Fibroblast of pulmonary artery (primary cell): ENCODE measurements at regions not wholly inside any gene's neighbourhood (a gene's known extent, or its start where the extent isn't known, plus 50 kb on each side); places are given as distances from the start of the nearest gene placed in this dataset.
"Not testable (repeated sequence)": the region's sequence is repeated elsewhere in the genome, so short reads cannot be mapped to it uniquely, and the experiment has no call there.

Experiments
- DNase-seq: peaks from one replicate; pipeline ENCODE4 v3.0.0-alpha.2; 2010; ENCODE audit warnings: low read depth
- H3K4me3 ChIP-seq: replicated peaks from 2 replicates; pipeline ENCODE4 v1.5.1; 2011; ENCODE audit warnings: low read depth, mild to moderate bottlenecking, control low read depth, low read length, moderate library complexity
- TF ChIP-seq, protein P1 (sequence below): IDR thresholded peaks from 2 replicates; pipeline ENCODE4 v1.5.1; 2011; ENCODE audit warnings: mild to moderate bottlenecking, control low read depth, low read length, inconsistent platforms; ENCODE audit errors: missing control alignments

DNA sequence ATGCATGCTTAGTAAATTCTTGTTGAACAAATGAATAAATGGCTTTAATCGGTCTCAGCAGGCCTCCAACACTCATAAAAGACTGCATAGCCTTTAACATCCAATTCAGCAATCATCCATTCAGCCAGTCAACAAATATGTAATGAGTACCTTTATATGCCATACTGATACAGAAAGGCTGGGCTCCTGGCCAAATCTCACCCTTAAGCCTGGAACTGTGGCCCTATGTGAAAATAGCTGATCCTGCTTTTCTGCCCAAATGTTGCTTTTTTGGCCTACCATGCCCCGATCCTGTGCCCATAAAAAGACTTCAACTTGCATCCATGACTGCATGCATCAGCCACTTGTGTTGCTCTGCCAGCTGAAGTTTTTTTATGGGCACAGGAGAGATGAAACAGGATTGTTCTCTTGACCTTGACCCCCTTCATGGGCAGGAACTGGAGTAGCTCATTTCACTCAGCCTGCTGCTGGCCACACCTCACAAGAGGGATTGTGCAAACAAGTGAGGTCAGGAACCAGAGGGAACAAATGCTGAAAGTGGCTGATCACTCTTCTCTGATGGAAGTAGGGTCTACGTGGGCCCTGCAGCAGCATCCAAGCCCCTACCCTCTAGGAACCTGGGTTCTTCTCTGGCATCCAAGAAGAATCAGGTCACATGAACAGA is 75.6 kb downstream of the NPY1R start:
- no peak overlapping the region for H3K4me3 ChIP-seq
- no peak for DNase-seq
- TF ChIP-seq, protein P1, sequence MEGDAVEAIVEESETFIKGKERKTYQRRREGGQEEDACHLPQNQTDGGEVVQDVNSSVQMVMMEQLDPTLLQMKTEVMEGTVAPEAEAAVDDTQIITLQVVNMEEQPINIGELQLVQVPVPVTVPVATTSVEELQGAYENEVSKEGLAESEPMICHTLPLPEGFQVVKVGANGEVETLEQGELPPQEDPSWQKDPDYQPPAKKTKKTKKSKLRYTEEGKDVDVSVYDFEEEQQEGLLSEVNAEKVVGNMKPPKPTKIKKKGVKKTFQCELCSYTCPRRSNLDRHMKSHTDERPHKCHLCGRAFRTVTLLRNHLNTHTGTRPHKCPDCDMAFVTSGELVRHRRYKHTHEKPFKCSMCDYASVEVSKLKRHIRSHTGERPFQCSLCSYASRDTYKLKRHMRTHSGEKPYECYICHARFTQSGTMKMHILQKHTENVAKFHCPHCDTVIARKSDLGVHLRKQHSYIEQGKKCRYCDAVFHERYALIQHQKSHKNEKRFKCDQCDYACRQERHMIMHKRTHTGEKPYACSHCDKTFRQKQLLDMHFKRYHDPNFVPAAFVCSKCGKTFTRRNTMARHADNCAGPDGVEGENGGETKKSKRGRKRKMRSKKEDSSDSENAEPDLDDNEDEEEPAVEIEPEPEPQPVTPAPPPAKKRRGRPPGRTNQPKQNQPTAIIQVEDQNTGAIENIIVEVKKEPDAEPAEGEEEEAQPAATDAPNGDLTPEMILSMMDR = no peak

DNA sequence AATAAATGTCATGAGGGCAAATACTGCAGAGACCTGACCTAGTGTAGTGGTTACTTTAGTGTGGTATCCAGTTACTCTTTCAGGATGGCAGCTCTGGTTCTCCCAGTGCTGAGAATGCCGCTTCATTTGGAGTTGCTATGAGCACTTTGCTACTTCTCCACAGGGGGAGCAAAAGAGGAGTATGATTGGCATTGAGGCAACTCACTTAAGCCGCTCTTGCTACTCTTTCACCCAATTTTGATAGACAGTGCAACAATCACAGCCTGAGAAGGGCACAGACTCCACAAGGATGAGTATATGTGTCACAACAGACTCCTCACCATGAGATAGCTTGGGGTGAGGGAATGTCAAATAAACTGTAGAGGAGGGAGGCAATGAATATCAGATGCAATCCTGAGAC is 81.2 kb downstream of the NPY1R start:
- no peak for DNase-seq
- H3K4me3 ChIP-seq = no peak overlapping the region
- TF ChIP-seq, protein P1 = peak; percentile 3

- TF ChIP-seq, protein P1 = no peak
- no peak for DNase-seq
- H3K4me3 ChIP-seq = no peak overlapping the region
Observed at GRCh38 chr4:163249042-163249441, 82.4 kb upstream of the NAF1 start.

- TF ChIP-seq, protein P1 = no peak
- DNase-seq = no peak
- no peak overlapping the region for H3K4me3 ChIP-seq
Observed at GRCh38 chr4:163245044-163245728, 78.5 kb upstream of the NAF1 start.

DNA sequence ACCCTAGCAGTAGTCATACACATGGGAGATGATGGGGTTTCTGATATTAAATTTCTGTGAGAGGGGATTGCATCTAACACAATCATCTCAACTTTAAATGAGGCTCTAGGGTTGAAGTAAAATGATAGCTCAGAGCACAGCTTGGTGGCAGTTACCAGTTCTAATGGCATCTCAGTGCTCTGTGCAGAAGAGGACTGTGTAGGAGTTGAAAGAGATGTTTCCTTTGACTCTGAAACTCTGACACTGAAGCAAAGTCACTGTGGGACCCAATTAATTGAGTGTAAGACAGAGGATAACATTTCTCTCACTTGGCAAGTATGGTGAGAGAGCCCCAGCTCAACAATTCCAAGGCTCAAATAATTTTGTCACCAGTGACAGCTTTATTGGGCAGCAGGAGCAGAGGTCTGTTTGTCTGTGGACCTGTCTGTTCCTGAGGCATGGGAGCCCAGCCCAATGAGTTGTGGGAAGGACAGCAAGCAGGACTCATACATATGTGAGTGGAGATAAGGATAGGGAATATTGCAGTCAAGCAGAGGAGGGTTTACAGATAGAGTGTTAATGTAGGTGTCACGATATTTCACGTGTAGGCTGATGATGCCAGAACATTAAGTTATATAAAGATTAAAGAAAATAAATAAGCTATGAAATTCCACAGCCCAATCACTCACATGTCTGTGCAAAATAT is 76.7 kb upstream of the NAF1 start:
- TF ChIP-seq, protein P1 = no peak
- no peak for DNase-seq
- H3K4me3 ChIP-seq = no peak overlapping the region

DNA sequence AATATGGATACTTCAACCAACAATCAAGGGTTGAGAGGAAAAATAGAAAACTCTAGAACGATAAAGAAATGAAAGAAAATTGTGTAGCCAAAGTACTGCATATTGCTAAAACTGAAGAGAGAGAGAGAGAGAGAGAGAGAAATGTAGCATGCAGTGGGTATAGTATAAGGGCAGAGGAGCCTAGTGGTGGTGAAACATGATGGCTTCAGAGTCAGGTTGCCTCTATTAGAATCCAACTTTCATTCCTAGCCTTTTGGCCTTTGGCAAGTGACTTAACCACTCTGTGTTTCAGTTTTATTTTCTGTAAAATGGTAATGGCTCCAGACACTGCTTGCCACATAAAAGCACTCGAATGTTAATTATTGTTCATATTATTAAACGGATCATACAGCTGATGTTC is 71.2 kb upstream of the NAF1 start:
- no peak overlapping the region for H3K4me3 ChIP-seq
- DNase-seq = no peak
- TF ChIP-seq, protein P1 = no peak

- DNase-seq, H3K4me3 ChIP-seq: not testable (repeated sequence)
Observed at GRCh38 chr4:163236389-163236788, 69.7 kb upstream of the NAF1 start.
